Fibroblast of mammary gland (primary cell): ENCODE measurements at regions not wholly inside any gene's neighbourhood (a gene's known extent, or its start where the extent isn't known, plus 50 kb on each side); places are given as distances from the start of the nearest gene placed in this dataset.

Source experiments
- DNase-seq: peaks from one replicate; pipeline ENCODE4 v3.0.0-alpha.2; 2010; ENCODE audit warnings: low read depth
- H3K4me3 ChIP-seq: 2 replicates; pipeline ENCODE4 v1.5.1; 2011; ENCODE audit warnings: low read depth, mild to moderate bottlenecking, low read length, moderate library complexity; ENCODE audit not compliant: control insufficient read depth
- CTCF ChIP-seq: conservative IDR thresholded peaks from 2 replicates; pipeline ENCODE4 v1.5.1; 2011; ENCODE audit warnings: low read depth, low read length, inconsistent platforms; ENCODE audit not compliant: control insufficient read depth, insufficient read depth

DNA sequence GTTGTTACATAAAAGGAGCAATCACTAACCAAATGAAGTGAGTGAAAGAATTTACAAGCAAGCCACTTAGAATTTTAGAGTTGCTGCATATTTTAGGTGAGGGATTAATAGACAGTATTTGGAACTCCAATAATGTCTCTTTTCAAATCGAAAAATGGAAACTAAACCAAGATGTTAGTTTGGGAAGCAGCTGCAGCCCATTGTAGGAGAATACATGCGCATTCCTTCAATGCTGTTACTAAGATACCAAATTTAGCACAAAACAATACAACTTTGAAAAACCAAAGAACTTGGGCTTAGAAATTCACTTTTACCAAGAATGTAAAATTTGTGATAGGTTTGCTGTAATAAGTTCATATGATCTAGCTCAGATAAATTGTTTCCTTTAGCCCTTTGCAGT is 411.8 kb upstream of the CDH6 start:
- no peak for TF ChIP-seq CTCF
- no peak overlapping the region for H3K4me3 ChIP-seq
- no peak for DNase-seq

- DNase-seq = no peak
- no peak overlapping the region for H3K4me3 ChIP-seq
- TF ChIP-seq CTCF = no peak
Observed at GRCh38 chr5:30768056-30768690, 425.3 kb upstream of the CDH6 start.

DNA sequence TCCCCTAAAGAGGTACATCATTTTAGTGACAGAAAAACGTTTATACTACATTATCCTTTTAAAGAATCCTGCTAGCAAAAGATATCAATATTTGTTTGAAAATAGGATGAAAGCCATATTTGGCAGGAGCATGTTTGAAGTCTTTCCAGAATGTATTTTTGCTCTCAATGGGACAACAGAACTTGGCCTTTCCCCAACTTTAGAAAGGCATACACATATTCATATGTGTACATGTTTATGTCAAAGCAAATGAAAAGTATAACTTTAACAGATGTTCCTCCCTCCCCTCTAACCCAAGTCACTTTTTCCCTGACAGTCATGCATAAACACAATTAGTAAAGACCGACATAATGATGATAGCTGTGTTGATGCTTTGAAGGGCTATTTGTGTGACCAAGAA is 427.8 kb upstream of the CDH6 start:
- no peak for DNase-seq
- TF ChIP-seq CTCF = no peak
- no peak overlapping the region for H3K4me3 ChIP-seq

DNA sequence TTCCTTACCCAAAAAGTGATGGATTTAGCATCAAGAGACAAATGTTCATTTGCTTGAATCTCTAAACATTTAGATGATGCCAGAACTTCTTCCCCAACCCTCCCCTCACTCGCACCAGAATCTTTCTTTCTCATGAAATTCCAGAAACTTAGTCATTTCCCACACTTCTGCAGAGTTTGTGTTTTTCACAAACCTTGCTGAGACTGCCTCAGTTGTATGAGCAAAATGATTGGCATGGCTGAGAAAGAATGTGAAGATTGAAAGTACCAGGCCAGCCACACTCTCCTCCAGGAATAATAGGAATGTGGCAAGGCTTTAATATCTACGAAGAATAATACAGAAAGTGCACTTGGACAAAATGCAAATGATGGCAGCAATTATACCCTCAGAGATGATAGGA is 428.3 kb upstream of the CDH6 start:
- no peak for TF ChIP-seq CTCF
- no peak overlapping the region for H3K4me3 ChIP-seq
- no peak for DNase-seq

DNA sequence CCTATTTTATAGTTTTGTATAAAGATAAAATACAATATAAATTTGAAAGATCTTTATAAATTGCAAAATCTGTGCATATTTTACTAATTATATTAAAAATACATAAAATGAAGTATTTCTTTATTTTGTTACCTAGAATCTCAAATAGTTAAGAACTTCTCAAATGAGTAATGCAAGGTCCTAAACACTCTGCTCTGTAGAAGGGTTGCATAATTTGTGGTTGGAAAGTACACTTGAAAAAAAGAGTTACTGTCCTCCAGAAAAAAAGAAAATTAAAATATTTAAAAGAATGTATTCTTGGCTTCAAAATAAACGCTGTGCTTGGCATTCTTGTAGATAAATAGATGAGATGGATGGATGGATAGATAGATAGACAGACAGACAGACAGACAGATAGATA is 428.8 kb upstream of the CDH6 start:
- no peak for TF ChIP-seq CTCF
- no peak for DNase-seq
- H3K4me3 ChIP-seq = no peak overlapping the region

DNA sequence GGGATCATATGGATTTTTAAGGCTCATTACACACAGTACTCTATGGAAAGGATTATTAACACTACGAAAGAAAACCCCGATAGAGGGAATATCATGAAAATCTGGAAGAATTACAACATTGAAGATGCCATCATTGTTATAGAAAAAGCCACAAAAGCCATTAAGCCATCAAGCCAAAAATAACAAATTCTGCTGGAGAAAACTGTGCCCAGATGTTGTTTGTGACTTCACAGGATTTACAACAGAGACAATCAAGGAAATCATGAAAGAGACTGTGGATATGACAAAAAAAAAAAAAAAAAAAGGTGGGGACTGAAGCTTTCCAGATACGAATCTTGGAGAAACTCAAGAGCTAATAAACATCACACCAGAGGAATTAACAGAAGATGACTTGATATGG is 433.8 kb upstream of the CDH6 start:
- no peak overlapping the region for H3K4me3 ChIP-seq

More for the DNA sequence above, 433.8 kb upstream of the CDH6 start:
- no peak for TF ChIP-seq CTCF
- DNase-seq = no peak
